ENCODE measurements at regions not wholly inside any gene's neighbourhood (a gene's known extent, or its start where the extent isn't known, plus 50 kb on each side); places are given as distances from the start of the nearest gene placed in this dataset.
"Not testable (repeated sequence)": the region's sequence is repeated elsewhere in the genome, so short reads cannot be mapped to it uniquely, and the experiment has no call there.

GRCh38 chr11:116043059-116043458 is 538.8 kb upstream of the CADM1 start:
- not testable (repeated sequence) for TF ChIP-seq ZNF451 (CRISPR knock-in tag; IDR thresholded peaks at IDR 0.05); KLF6 (CRISPR knock-in tag; IDR thresholded peaks at IDR 0.05); CTCF (CRISPR knock-in tag; IDR thresholded peaks at IDR 0.05); EP300 (IDR thresholded peaks at IDR 0.05; ENCODE audit: low read depth in 2 of 2, low read length in 2 of 2); EP300 (CRISPR knock-in tag; IDR thresholded peaks at IDR 0.05; ENCODE audit: borderline replicate concordance); EED (CRISPR knock-in tag; IDR thresholded peaks at IDR 0.05); ZNF549 (CRISPR knock-in tag; IDR thresholded peaks at IDR 0.05)

All from HepG2 (cell line).